HG02678 (cell line): ENCODE measurements at regions not wholly inside any gene's neighbourhood (a gene's known extent, or its start where the extent isn't known, plus 50 kb on each side); places are given as distances from the start of the nearest gene placed in this dataset.

Experiments
- ATAC-seq: cut with Tn5 transposase; IDR thresholded peaks from one replicate; pipeline ENCODE4 v1.9.1; 2021; ENCODE audit warnings: mild to moderate bottlenecking, moderate library complexity; ENCODE audit not compliant: unreplicated experiment

GRCh38 chr20:21583486-21584168 is 69.8 kb upstream of the NKX2-2 start:
- ATAC-seq = no peak

- ATAC-seq = no peak
These were observed 63.7 kb upstream of the NKX2-2 start for GRCh38 chr20:21577551-21577950.

GRCh38 chr20:21575981-21576740 is 62.3 kb upstream of the NKX2-2 start:
- no peak for ATAC-seq

- ATAC-seq = no peak
These were observed 61.3 kb upstream of the NKX2-2 start for GRCh38 chr20:21575167-21575566.

- no peak for ATAC-seq
These were observed 60.6 kb upstream of the NKX2-2 start for GRCh38 chr20:21574443-21574842.

DNA sequence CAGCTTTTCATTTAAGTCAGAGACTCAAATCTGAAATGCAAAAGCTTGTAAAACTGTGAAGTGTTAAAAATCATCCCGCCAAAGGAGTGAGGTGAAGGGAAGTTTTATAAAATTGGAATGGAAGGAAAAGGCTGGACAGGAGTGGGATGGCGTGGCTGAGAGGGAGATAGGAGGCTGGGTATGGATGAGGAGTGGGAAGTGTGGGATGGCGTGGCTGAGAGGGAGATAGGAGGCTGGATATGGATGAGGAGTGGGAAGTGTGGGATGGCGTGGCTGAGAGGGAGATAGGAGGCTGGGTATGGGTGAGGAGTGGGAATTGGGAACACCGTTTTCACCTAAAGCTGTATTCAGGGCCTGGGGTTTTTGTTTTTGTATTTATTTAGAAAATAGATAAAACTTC is 59.4 kb upstream of the NKX2-2 start:
- ATAC-seq = no peak

- no peak for ATAC-seq
These were observed 58.2 kb upstream of the NKX2-2 start for GRCh38 chr20:21571841-21572690.

DNA sequence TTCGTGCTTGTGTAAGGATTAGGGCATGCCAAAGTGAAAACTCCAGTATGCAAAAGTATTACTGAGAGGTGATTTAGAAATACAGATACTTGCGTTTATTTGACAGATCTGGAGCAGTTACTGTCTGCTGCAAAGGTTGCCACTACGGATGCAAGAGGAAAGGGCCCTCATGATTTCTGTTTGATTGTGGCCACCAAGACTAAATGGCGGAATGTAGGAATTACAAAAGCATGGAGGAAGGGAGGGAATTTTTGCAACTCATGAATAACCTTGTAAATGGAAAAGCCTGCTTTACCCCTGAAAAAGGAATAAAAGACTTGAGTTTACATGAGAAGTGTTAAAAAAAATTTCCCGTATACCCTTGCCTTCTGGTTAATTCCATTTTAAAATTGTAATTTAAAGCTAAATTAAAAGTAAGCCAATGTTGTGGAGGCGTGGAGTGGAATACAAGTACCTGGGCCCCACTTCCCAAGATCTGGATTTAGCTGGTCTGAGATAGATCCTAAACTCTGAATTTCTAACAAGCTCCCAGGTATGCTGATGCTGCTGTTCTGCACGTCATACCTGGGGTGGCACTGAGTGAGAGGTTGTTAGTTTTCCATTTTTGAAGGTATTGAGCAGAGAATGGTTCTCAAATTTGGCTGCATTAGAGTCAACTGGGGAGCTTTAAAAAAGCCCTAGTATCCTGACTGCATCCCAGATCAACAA is 56.6 kb upstream of the NKX2-2 start:
- ATAC-seq = no peak

DNA sequence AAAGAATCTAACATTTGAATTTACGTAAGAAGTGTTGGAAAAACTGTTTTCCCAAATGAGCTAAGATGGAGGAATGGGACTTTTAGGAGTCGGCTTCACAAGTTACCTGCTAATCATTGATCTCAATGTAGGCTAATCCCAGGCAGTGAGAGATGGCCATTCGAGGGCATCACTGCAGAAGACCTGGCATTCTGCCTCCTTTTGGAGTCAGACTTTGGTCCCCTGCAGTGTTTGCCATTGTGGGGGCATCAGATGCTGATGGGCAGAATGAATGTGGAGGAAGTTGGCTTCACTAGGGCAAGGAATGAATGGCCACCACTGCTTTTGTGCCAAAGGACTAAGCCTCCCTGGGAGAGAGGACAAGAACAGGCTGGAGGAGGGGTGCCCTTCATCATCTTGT is 55.7 kb upstream of the NKX2-2 start:
- ATAC-seq = no peak

DNA sequence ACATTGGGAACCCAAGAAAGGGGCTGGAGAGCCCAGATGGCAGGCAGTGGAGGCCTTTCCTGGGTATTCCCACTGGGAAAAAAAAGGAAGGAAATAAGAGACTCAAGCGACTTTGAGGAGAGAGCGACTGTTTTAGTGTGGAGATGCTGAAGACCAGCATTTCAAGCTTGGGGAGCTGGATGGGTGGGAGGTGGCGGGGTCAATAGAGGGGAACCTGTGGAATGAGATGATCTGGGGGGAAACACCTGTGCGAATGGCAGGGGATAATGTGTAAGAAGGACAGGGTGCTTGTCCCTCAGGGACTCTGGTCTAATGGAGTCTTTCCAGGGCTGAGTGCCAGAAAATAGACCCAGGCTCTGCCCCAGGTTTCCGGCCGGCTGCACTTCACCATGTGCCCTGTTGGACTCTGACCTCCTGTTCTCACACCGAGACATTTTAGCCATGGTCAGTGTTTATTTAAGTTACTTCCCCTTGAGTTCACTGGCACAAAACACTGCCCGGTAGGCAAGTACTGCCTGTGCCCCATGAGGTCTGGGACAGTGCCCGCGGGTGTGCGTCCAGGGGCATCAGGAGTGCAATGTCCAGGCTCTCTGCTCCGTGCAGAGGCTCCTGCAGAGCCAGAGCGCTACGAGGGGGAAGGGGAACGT is 50.4 kb upstream of the NKX2-2 start:
- ATAC-seq = no peak
